GM12878 (cell line): ENCODE measurements at regions not wholly inside any gene's neighbourhood (a gene's known extent, or its start where the extent isn't known, plus 50 kb on each side); places are given as distances from the start of the nearest gene placed in this dataset.

Experiments used
- ATF3 ChIP-seq: IDR thresholded peaks from 2 replicates; pipeline ENCODE4 v1.6.1; 2011; ENCODE audit warnings: low read depth, mild to moderate bottlenecking, low read length, moderate library complexity, borderline replicate concordance; ENCODE audit errors: extremely low read depth
- BRCA1 ChIP-seq: IDR thresholded peaks from 2 replicates; pipeline ENCODE4 v1.6.1; 2011; ENCODE audit warnings: low read depth, low read length, improper control_type of control experiment
- CBX5 ChIP-seq: sonication (generic); IDR thresholded peaks from 2 replicates; pipeline ENCODE4 v1.6.1; 2016; ENCODE audit warnings: low read depth, moderate library complexity, mild to moderate bottlenecking, inconsistent platforms
- CTCF ChIP-seq, 3 experiments: IDR thresholded peaks in 2 of 3; conservative IDR thresholded peaks in 1 of 3; 2 replicates each; pipeline ENCODE4 v1.5.1; 2011; ENCODE audit warnings: low read depth in 3 of 3, low read length in 3 of 3, mild to moderate bottlenecking in 3 of 3, control low read depth in 2 of 3, moderate library complexity in 2 of 3, inconsistent platforms in 1 of 3, mixed read lengths in 1 of 3; ENCODE audit not compliant: control insufficient read depth in 2 of 3, insufficient read depth in 1 of 3; ENCODE audit errors: extremely low read depth in 1 of 3
- EGR1 ChIP-seq, 2 experiments: IDR thresholded peaks; 1 replicate in 1 of 2; 2 replicates in 1 of 2; pipeline ENCODE4 v1.6.1; 2011 to 2012; ENCODE audit warnings: low read depth in 2 of 2, low read length in 2 of 2, borderline replicate concordance in 1 of 2, mild to moderate bottlenecking in 1 of 2, moderate library complexity in 1 of 2
- EP300 ChIP-seq, 2 experiments: fragments of 150-350 bp in 1 of 2; IDR thresholded peaks; 2 replicates each; pipeline ENCODE4 v1.6.1; 2011 to 2012; ENCODE audit warnings: low read depth in 2 of 2, low read length in 2 of 2, borderline replicate concordance in 1 of 2, improper control_type of control experiment in 1 of 2, inconsistent platforms in 1 of 2; ENCODE audit not compliant: control insufficient read depth in 1 of 2
- GABPA ChIP-seq: IDR thresholded peaks from 2 replicates; pipeline ENCODE4 v1.6.1; 2014; ENCODE audit warnings: antibody characterized with exemption, low read depth, mild to moderate bottlenecking, inconsistent platforms
- MAX ChIP-seq: IDR thresholded peaks from 2 replicates; pipeline ENCODE4 v1.6.1; 2012; ENCODE audit warnings: low read depth, low read length, improper control_type of control experiment
- POLR2AphosphoS5 ChIP-seq: IDR thresholded peaks from 2 replicates; pipeline ENCODE4 v1.6.1; 2011; ENCODE audit warnings: mild to moderate bottlenecking, low read length, inconsistent platforms
- RFX5 ChIP-seq: IDR thresholded peaks from 2 replicates; pipeline ENCODE4 v1.6.1; 2011; ENCODE audit warnings: low read depth, low read length, improper control_type of control experiment
- YY1 ChIP-seq: IDR thresholded peaks from 2 replicates; pipeline ENCODE4 v1.6.1; 2011; ENCODE audit warnings: low read depth, mild to moderate bottlenecking, low read length
- ZBTB11 ChIP-seq: fragments of 450-650 bp; formaldehyde crosslinking; IDR thresholded peaks from 2 replicates; pipeline ENCODE4 v1.5.0; 2022; ENCODE audit warnings: mild to moderate bottlenecking, missing genetic modification characterization

- no peak for TF ChIP-seq YY1
- TF ChIP-seq CBX5, result no peak
- no peak for TF ChIP-seq RFX5
- no peak for TF ChIP-seq MAX
- no peak for TF ChIP-seq ATF3
- no peak for TF ChIP-seq POLR2AphosphoS5
- TF ChIP-seq EP300 (IDR thresholded peaks at IDR 0.05; ENCODE audit: borderline replicate concordance in 1 of 2, control insufficient read depth in 1 of 2, low read depth in 2 of 2, low read length in 2 of 2), result no peak
- no peak for TF ChIP-seq BRCA1
- no peak for TF ChIP-seq CTCF (IDR thresholded peaks at IDR 0.05 in 2 of 3, conservative IDR thresholded peaks at IDR 0.05 in 1 of 3; ENCODE audit: control insufficient read depth in 2 of 3, extremely low read depth in 1 of 3, insufficient read depth in 1 of 3, low read depth in 3 of 3, low read length in 3 of 3)
- TF ChIP-seq GABPA, result no peak
- TF ChIP-seq EGR1 (IDR thresholded peaks at IDR 0.05; ENCODE audit: borderline replicate concordance in 1 of 2, low read depth in 2 of 2, low read length in 2 of 2), result no peak
- TF ChIP-seq ZBTB11, result no peak
Measured at GRCh38 chr7:81446212-81446611, 323.6 kb downstream of the HGF start.
